Pancreas (tissue), 10 donors: ENCODE measurements at regions not wholly inside any gene's neighbourhood (a gene's known extent, or its start where the extent isn't known, plus 50 kb on each side); places are given as distances from the start of the nearest gene placed in this dataset.

Experiments used
- ATAC-seq, 4 donors: fragments of 200-7000 bp; cut with Tn5 transposase; one replicate each; pipeline versions ENCODE4 v1.8.0 to v1.9.1; 2020; ENCODE audit warnings: mild to moderate bottlenecking in 4 of 4, moderate library complexity in 4 of 4
- DNase-seq, 6 donors: peaks; one replicate each; pipeline ENCODE4 v3.0.0-alpha.2; 2020
- FAIRE-seq: peaks from 2 replicates; lab custom pipeline; 2012; peaks lifted over from hg19 to GRCh38; lab: Jason Lieb, UNC
- H3K27ac ChIP-seq, 4 donors: fragments of 200-600 bp; sonication (generic); 1 replicate in 3 of 4; 2 replicates in 1 of 4; pipeline versions ENCODE4 v1.5.0 to v1.8.0; 2020
- H3K27me3 ChIP-seq, 4 donors: fragments of 200-600 bp; one replicate each; pipeline ENCODE4 v1.8.0; 2021
- H3K36me3 ChIP-seq, 3 donors: fragments of 200-600 bp; sonication (generic) in 1 of 3; one replicate each; pipeline versions ENCODE4 v1.5.0 to v1.8.0; 2020 to 2021
- H3K4me1 ChIP-seq, 3 donors: fragments of 200-600 bp; one replicate each; pipeline ENCODE4 v1.8.0; 2021
- H3K4me3 ChIP-seq, 4 donors: fragments of 200-600 bp; sonication (generic) in 2 of 4; one replicate each; pipeline versions ENCODE4 v1.5.0 to v1.8.0; 2020 to 2021
- H3K9me3 ChIP-seq, 4 donors: fragments of 200-600 bp; one replicate each; pipeline ENCODE4 v1.8.0; 2021
- WGBS, 2 donors: extraction: QIAGEN DNeasy Blood & Tissue Kit; methylation state at CpG; one replicate each; pipeline ENCODE4 v1.1.7; 2013; 5-methylcytosine and 5-hydroxymethylcytosine counted together
- intact Hi-C, 3 donors: fragments of 100-400 bp; cut with DNase I; formaldehyde crosslinking; loops; one replicate each; pipeline versions ENCODE4 v1.11.1 to v1.14.2; 2022
- TF ChIP-seq, protein P1 (sequence below), 4 donors: fragments of 200-600 bp; sonication (generic) in 3 of 4; IDR thresholded peaks; one replicate each; pipeline versions ENCODE4 v1.5.0 to v1.8.0; 2021; ENCODE audit warnings: antibody characterized with exemption in 4 of 4
- donor health status: healthy with polysubstance abuse.
- donor health status: DM: no; HTN: no; CAD: no; lungs with moderate emphysema.
- donor health status: DM: no; HTN: no; CAD: no.
- donor health status: control.
- donor health status: control.
- donor health status: Bipolar disorder and iron deficiency.
- donor health status: DM: yes; HTN: yes; CAD: no.
- donor health status: DM: no; HTN: no; CAD: no.
- donor health status: DM: no; HTN: no; CAD: no.
- donor health status: DM: yes; HTN: yes; CAD: no.

DNA sequence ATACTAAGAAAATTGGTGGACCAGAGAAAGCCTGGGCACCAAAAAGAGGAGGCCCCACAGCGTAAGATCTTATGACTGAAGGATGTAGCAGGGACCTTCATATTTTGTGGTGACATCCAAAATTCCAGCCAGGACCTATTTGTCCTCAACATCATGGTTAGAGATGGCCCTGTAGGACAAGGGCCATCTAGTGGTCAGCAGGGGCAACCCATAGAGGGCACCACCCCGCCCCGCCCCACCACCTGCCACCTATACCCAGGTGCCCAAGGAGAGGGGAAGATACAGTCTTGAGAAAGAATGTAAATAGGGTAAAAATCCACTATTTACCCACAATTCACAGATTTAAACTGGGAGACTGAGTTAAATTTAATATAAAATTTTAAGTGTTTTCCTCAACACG, 59.6 kb upstream of the TMEM163 start:
- ATAC-seq: peak; percentile 51 to 88 (median 80)
- Histone ChIP-seq H3K4me3 (no peak overlapping the region), H3K27ac (no peak overlapping the region), H3K4me1 (peaks cover 0 to 6% (median 3%) of the 10 kb centered on the region in 3 donors), H3K36me3 (no peaks in the 10 kb centered on the region), H3K9me3 (no peaks in the 10 kb centered on the region), H3K27me3 (no peaks in the 10 kb centered on the region)
- WGBS, 2 donors: 80 to 85% methylated on average over 4 of the region's 4 CpGs
- TF ChIP-seq, protein P1, sequence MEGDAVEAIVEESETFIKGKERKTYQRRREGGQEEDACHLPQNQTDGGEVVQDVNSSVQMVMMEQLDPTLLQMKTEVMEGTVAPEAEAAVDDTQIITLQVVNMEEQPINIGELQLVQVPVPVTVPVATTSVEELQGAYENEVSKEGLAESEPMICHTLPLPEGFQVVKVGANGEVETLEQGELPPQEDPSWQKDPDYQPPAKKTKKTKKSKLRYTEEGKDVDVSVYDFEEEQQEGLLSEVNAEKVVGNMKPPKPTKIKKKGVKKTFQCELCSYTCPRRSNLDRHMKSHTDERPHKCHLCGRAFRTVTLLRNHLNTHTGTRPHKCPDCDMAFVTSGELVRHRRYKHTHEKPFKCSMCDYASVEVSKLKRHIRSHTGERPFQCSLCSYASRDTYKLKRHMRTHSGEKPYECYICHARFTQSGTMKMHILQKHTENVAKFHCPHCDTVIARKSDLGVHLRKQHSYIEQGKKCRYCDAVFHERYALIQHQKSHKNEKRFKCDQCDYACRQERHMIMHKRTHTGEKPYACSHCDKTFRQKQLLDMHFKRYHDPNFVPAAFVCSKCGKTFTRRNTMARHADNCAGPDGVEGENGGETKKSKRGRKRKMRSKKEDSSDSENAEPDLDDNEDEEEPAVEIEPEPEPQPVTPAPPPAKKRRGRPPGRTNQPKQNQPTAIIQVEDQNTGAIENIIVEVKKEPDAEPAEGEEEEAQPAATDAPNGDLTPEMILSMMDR (IDR thresholded peaks at IDR 0.05): peak in 3 of 4 donors; percentile 23 to 38 (median 30)
- peak in 4 of 6 donors; percentile 37 to 68 (median 42) for DNase-seq
- intact Hi-C loops: no loop called here
- no peak for FAIRE-seq

DNA sequence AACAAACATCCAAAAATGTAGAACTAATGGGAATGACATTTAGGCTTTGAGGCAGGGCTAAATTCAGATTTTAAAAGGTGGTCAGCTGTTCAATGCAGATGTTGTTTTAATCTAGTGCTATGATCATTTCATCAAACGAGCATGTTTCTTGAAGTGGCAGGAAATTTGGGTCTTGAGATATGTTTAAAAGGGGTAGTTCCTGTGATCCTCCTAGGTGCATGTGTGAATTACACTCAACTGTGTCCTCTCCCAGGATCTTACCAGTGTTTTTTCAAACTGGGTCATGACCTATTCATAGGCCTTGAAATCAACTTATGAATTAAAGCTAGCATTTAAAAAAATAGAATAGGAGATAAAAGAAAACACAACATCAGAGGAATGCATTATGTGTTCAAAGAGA, 57.4 kb upstream of the ACMSD start:
- TF ChIP-seq, protein P1 (IDR thresholded peaks at IDR 0.05): no peak
- intact Hi-C loops: no loop called here
- no peak for ATAC-seq

DNA sequence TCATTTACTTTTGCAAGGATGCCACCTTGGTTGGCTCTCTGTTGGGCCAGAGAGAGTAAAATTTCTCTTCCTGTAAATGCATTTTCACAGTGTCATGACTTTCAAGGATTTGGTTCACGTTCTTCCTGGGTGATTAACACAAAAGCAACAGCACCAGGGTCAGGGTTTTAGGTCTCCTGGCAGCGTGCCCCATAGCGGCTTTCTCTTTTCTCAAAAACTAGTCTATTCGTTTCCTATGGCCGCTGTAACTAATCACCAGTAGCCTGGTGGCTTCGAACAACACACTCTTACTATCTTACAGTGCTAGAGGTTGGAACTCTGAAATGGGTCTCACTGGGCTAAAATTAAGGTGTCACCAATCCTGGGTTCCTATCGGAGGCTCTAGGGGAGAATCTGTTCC, 56.3 kb upstream of the ACMSD start:
- no peak for ATAC-seq
- no peaks in the 10 kb centered on the region for H3K36me3 ChIP-seq
- WGBS, 2 donors: 84 to 86% methylated on average over 7 of the region's 7 CpGs
- no peak for FAIRE-seq
- TF ChIP-seq, protein P1 (IDR thresholded peaks at IDR 0.05): no peak
- no peaks in the 10 kb centered on the region for H3K4me1 ChIP-seq
- H3K9me3 ChIP-seq: no peaks in the 10 kb centered on the region
- intact Hi-C loops: no loop called here
- no peak overlapping the region for H3K27ac ChIP-seq
- DNase-seq: no peak
- H3K4me3 ChIP-seq: no peak overlapping the region
- H3K27me3 ChIP-seq: no peaks in the 10 kb centered on the region

More for the DNA sequence above, 57.4 kb upstream of the ACMSD start:
- FAIRE-seq (no peak), DNase-seq (no peak)
- no peaks in the 10 kb centered on the region for H3K27me3 ChIP-seq
- no peaks in the 10 kb centered on the region for H3K36me3 ChIP-seq
- 75 to 84% methylated on average over 1 of the region's 1 CpG for WGBS, 2 donors
- H3K9me3 ChIP-seq: no peaks in the 10 kb centered on the region
- H3K4me1 ChIP-seq: no peaks in the 10 kb centered on the region
- no peak overlapping the region for H3K4me3 ChIP-seq
- H3K27ac ChIP-seq: no peak overlapping the region

DNA sequence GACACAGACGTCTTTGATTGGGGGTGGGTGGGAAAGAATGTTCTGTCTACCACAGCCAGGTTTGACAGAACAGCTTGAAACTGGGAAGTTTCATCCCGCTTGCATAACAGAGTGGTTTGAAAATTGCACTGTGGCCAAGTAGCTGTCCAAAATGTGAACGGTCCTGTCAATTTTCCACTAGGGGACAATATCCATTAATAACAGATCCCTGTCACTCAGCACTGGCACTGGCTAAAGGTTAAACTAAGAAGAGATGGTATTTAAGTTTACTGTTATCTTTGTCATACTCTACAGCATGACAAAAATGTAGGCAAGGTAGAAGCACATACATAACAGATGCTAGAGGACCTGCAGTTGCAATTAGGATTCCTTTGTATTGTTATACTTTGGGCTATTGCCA, 55.6 kb upstream of the ACMSD start:
- H3K4me3 ChIP-seq: no peak overlapping the region
- intact Hi-C loops: no loop called here
- ATAC-seq (peak in 1 of 4 donors; percentile 74), DNase-seq (no peak), FAIRE-seq (no peak)
- no peaks in the 10 kb centered on the region for H3K4me1 ChIP-seq
- TF ChIP-seq, protein P1 (IDR thresholded peaks at IDR 0.05): peak in 1 of 4 donors; percentile 32
- 17 to 46% methylated on average over 3 of the region's 3 CpGs for WGBS, 2 donors
- no peaks in the 10 kb centered on the region for H3K36me3 ChIP-seq
- H3K27ac ChIP-seq: no peak overlapping the region
- no peaks in the 10 kb centered on the region for H3K27me3 ChIP-seq
- no peaks in the 10 kb centered on the region for H3K9me3 ChIP-seq

DNA sequence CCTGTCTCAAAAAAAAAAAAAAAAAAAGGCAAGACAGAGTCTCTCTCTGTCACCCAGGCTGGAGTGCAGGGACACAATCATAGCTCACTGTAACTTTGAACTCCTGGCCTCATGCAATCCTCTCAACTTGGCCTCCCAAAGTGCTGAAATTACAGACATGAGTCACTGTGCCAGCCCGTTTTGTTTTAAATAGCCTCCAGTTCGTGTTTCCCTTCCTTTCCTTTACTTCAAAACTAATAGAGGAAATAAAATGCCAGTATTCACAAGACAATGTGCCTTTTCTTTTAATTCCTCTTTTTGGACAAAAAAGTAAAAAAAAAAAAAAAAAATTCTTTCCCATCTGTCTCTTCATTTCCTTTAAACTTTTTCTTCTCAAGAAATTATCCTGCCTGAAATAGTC, 54.5 kb upstream of the ACMSD start:
- ATAC-seq: peak in 2 of 4 donors; percentile 39 to 52
- no peak for DNase-seq
- TF ChIP-seq, protein P1 (IDR thresholded peaks at IDR 0.05): no peak
- H3K9me3 ChIP-seq: no peaks in the 10 kb centered on the region
- 79 to 82% methylated on average over 2 of the region's 2 CpGs for whole genome bisulfite sequencing, 2 donors
- H3K4me3 ChIP-seq: no peak overlapping the region
- no peaks in the 10 kb centered on the region for H3K4me1 ChIP-seq
- H3K27me3 ChIP-seq: no peaks in the 10 kb centered on the region
- intact Hi-C loops: no loop called here
- H3K27ac ChIP-seq: no peak overlapping the region
- no peak for FAIRE-seq
- H3K36me3 ChIP-seq: no peaks in the 10 kb centered on the region
